NCI-H1694 (cell line): ENCODE measurements at regions not wholly inside any gene's neighbourhood (a gene's known extent, or its start where the extent isn't known, plus 50 kb on each side); places are given as distances from the start of the nearest gene placed in this dataset.
"Not testable (repeated sequence)": the region's sequence is repeated elsewhere in the genome, so short reads cannot be mapped to it uniquely, and the experiment has no call there.

Experiments
- DNase-seq: peaks from one replicate; lab custom pipeline; 2025; lab: John Stamatoyannopoulos, UW

DNA sequence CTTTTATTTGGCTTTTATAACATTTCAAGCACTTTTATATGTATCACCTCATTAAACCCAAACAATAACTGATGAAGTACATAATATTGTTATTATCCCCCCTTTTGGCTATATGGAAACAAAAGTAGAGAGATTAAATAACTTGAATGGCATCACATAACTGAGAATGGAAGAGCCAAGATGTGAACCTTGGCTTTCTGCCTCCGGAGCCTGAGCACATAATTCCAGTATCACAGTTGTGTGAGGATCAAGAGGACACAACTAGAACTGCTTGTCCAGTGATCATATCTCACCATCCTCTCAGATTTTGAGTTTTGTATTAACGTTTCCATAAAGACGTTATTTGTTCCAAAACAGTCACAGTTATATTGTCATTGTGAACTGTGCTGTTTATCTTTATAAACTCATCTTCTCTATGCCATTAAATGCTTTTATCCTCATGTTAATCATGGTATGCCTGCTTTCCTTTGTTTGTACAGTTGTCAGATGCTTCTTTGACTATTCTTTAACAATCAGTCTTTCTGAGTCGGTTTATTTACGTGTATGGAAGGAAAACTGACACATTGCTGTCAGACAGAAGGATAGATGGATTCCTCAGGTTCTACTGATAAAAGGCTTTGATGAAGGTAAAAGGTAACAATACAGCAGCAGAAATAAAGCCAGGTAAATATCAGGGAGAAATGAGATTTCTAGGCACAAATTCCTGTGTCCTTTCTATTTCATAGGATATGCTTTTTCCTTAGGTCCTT lies 92.0 kb upstream of the FAM13C start:
- no peak for DNase-seq

DNA sequence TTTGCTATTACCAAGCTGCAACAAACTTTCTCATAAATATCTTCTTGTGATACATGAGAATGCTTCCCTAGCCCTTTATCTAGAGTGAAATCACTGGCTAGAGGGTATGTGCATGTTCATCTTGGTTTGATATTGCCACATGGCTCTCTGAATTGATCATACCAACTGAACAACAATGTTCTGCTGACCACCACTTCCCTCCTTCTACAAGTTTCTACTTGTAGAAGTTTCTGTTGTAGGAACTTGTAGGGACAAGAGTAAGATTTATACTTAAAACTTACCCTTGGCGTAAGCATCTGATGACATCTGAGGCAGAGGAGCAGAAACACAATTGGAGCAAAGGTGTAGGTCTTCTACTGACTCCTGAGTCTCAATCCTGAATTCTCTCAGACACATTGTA lies 86.3 kb upstream of the FAM13C start:
- no peak for DNase-seq

DNA sequence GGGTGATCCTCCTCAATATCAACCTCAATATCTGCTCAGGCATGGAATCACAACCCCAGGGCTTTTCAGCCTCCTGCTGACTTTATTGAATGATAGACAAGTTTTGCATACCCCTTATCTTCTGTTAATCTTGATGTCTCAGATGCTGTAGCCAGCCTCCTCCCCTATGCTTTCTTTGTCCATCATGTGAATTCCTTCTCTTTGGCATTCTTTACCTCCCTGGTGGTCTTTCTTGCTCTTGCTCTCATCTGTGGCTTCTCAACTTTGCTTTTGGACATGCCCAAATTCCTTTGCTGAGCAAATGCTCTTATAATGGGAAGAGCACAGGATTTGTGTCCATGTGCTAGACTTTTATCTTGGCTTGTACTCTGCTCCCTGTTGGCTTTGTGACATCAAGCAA lies 73.4 kb upstream of the FAM13C start:
- no peak for DNase-seq

DNA sequence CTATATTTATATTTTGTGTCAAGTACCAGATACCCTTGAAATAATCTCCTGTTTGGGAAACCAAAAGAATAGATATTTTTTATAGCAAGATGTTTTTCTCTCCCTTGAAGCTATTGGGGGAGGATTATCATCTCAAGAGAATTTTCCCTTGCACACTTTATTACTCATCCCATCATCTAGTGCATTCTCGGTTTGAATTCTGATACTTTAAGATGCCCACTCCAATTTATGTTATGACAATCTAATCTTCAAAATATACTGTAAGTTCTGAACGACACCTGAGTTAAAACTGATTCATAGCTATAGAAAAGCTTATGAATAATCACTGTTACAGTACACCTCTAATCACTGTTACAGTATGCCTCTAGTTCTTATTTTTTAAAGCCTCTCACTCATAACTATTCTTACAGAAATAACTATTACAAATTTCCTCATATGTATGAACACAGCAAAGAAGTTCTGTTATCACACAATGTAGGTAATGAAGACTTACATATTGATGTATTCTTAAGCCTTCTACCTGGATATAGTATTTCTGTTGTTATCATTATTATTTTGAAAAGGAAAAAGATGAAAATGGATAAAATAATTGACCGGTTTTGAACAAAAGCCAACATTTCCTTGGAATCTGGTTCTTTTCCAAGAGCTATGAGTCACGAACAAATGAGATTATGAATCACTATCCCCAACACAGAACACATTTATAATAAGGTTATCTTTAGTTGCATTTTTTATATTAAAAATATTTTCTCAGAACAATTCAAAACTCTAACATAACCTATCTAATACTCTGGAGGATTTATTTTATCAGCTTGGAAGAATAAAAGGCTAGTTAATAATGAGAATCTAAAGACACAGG lies 72.3 kb upstream of the FAM13C start:
- DNase-seq, result no peak

DNA sequence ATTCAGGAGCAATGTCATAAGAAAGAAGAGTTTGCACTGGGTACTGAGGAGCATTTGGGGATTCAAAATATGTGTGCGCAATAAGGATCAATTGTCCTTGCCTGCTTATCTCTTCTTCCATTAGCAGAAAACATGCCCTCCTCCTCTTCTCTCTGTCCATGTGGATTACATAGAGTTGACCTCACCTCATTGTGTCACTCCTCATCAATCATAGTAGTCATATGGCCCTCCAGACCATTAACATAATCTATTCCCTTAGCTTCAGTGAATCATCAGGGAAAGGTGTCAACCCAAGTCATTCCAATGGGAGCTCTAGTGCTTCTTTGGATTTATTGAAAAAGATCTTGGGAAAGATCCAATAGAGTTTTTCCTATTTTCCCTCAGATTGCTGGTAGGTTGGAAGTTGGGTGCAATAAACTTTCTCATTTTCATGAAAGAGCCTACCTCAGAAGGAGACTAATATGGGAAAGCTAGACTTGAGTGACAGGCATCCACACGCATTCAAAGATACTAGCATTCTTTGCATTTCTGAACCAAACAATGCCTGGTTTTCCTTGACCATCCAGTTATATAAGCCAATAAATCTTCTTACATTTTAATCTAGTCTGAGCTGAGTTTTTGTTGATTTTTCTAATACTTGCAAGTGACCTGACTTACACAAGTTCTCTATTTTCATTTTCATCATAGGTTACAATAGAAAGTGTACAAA lies 71.5 kb upstream of the FAM13C start:
- DNase-seq, result no peak

DNA sequence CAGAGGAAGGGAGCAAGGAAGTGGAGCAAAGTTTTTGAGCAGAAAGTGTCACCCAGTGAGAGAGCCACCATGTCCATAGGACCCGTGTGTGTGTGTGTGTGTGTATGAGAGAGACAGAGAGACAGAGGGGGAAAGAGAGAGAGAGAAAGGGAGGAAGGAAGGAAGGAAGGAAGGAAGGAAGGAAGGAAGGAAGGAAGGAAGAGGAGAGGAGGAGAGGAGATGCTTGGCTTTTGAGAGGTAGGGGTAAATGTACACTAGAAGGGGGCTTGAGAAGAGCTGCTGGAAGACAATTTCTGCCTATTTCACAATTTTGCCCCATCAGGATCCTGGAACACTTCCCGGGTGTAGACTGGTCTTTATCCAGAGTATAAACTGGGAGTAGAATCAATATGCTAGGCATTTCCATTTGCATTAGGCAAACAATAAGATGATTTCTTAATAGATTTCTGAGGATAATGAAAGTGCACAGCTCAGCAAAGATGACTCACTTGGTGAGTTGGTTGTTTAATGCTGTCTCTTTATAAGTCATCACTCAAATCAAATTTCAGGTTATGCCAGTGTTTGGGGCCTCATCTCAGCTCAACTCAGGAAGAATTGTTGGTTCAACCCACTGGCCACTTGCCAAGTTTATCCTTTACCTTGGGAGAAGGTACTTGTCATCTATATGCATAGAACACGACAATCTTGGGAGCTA lies 70.0 kb upstream of the FAM13C start:
- no peak for DNase-seq

DNA sequence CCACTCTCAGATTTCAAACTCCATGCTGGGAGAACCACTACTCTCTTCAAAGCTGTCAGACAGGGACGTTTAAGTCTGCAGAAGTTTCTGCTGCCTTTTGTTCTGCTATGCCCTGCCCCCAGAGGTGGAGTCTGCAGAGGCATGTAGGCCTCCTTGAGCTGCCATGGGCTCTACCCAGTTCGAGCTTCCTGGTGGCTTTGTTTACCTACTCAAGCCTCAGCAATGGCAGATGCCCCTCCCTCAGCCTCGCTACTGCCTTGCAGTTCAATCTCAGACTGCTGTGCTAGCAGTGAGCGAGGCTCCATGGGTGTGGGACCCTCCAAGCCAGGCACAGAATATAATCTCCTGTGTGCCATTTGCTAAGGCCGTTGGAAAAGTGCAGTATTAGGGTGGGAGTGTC lies 51.4 kb upstream of the FAM13C start:
- not testable (repeated sequence) for DNase-seq
